ENCODE measurements at regions not wholly inside any gene's neighbourhood (a gene's known extent, or its start where the extent isn't known, plus 50 kb on each side); places are given as distances from the start of the nearest gene placed in this dataset.

DNA sequence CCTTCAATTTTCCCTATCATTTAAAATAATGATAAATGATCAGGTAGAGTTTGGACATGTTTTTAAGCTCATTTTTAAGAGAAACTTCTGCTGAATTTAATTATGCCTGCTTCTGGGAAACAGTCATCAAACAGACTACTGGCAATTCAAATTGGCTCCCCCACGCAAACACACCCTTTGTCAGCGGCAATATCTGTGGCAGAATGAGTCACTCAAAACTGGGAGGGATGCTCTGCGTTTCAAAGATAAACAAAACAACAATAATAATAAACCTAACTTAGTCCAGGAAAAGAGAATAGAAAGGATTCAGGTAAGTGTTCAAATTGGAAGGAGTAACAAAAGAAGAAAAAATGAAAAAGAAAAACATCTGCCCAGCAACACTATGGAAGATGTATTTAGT lies 108.1 kb upstream of the ERCC4 start:
- H3K36me3 Mint-ChIP-seq, result no peaks in the 10 kb centered on the region
- 95% methylated on average over 2 of the region's 3 CpGs for WGBS (ENCODE audit: insufficient coverage)
- Histone ChIP-seq H3K4me1 (ENCODE audit: control insufficient read depth, insufficient read depth, low read length) (no peaks in the 10 kb centered on the region), H3K27me3 (ENCODE audit: control insufficient read depth, insufficient read depth, low read length) (no peaks in the 10 kb centered on the region), H3K9me3 (ENCODE audit: control insufficient read depth, insufficient read depth, low read length) (no peaks in the 10 kb centered on the region), H3K4me3 (ENCODE audit: low read length) (no peak overlapping the region), H3K27ac (ENCODE audit: low read length) (no peak overlapping the region), H3K36me3 (ENCODE audit: control insufficient read depth, insufficient read depth, low read length) (no peaks in the 10 kb centered on the region)
- H3K4me3 Mint-ChIP-seq, result no peak overlapping the region
- TF ChIP-seq, protein P1, sequence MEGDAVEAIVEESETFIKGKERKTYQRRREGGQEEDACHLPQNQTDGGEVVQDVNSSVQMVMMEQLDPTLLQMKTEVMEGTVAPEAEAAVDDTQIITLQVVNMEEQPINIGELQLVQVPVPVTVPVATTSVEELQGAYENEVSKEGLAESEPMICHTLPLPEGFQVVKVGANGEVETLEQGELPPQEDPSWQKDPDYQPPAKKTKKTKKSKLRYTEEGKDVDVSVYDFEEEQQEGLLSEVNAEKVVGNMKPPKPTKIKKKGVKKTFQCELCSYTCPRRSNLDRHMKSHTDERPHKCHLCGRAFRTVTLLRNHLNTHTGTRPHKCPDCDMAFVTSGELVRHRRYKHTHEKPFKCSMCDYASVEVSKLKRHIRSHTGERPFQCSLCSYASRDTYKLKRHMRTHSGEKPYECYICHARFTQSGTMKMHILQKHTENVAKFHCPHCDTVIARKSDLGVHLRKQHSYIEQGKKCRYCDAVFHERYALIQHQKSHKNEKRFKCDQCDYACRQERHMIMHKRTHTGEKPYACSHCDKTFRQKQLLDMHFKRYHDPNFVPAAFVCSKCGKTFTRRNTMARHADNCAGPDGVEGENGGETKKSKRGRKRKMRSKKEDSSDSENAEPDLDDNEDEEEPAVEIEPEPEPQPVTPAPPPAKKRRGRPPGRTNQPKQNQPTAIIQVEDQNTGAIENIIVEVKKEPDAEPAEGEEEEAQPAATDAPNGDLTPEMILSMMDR (IDR thresholded peaks at IDR 0.05), result no peak
- no peaks in the 10 kb centered on the region for H3K9me3 Mint-ChIP-seq
- H3K4me1 Mint-ChIP-seq, result no peaks in the 10 kb centered on the region
- no peak for DNase-seq
- no peak for ATAC-seq
- H3K27me3 Mint-ChIP-seq (ENCODE audit: low read depth in 2 of 2), result peaks cover 0 to 1% of the 10 kb centered on the region in 2 donors
- intact Hi-C loops (cut with micrococcal nuclease), result no loop called here
- no peak overlapping the region for H3K27ac Mint-ChIP-seq

- no peaks in the 10 kb centered on the region for H3K36me3 Mint-ChIP-seq
- Histone ChIP-seq H3K9me3 (ENCODE audit: control insufficient read depth, insufficient read depth, low read length) (no peaks in the 10 kb centered on the region), H3K4me1 (ENCODE audit: control insufficient read depth, insufficient read depth, low read length) (no peaks in the 10 kb centered on the region), H3K36me3 (ENCODE audit: control insufficient read depth, insufficient read depth, low read length) (no peaks in the 10 kb centered on the region), H3K27me3 (ENCODE audit: control insufficient read depth, insufficient read depth, low read length) (no peaks in the 10 kb centered on the region), H3K4me3 (ENCODE audit: low read length) (no peak overlapping the region), H3K27ac (ENCODE audit: low read length) (no peak overlapping the region)
- no peak for ATAC-seq
- H3K4me3 Mint-ChIP-seq, result no peak overlapping the region
- no peak overlapping the region for H3K27ac Mint-ChIP-seq
- H3K4me1 Mint-ChIP-seq, result no peaks in the 10 kb centered on the region
- intact Hi-C loops (cut with micrococcal nuclease), result no loop called here
- DNase-seq, result no peak
- H3K27me3 Mint-ChIP-seq (ENCODE audit: low read depth in 2 of 2), result peaks cover 0 to 10% of the 10 kb centered on the region in 2 donors
- H3K9me3 Mint-ChIP-seq, result no peaks in the 10 kb centered on the region
- TF ChIP-seq, protein P1 (IDR thresholded peaks at IDR 0.05), result no peak
Observed at GRCh38 chr16:13816701-13817100, 103.3 kb upstream of the ERCC4 start.

- no peak overlapping the region for H3K4me3 ChIP-seq (ENCODE audit: low read length)
- no peaks in the 10 kb centered on the region for H3K4me1 ChIP-seq (ENCODE audit: control insufficient read depth, insufficient read depth, low read length)
- Mint-ChIP-seq H3K4me3 (no peak overlapping the region), H3K4me1 (no peaks in the 10 kb centered on the region), H3K9me3 (peaks cover 2 to 3% of the 10 kb centered on the region in 2 donors), H3K27ac (no peak overlapping the region), H3K27me3 (ENCODE audit: low read depth in 2 of 2) (peaks cover 0 to 7% of the 10 kb centered on the region in 2 donors), H3K36me3 (no peaks in the 10 kb centered on the region)
- H3K27ac ChIP-seq (ENCODE audit: low read length), result no peak overlapping the region
- TF ChIP-seq, protein P1 (IDR thresholded peaks at IDR 0.05), result no peak
- H3K36me3 ChIP-seq (ENCODE audit: control insufficient read depth, insufficient read depth, low read length), result no peaks in the 10 kb centered on the region
- no peak for DNase-seq
- 91% methylated on average over 6 of the region's 6 CpGs for WGBS (ENCODE audit: insufficient coverage)
- no peak for ATAC-seq
- no peaks in the 10 kb centered on the region for H3K9me3 ChIP-seq (ENCODE audit: control insufficient read depth, insufficient read depth, low read length)
- no peaks in the 10 kb centered on the region for H3K27me3 ChIP-seq (ENCODE audit: control insufficient read depth, insufficient read depth, low read length)
- intact Hi-C loops (cut with micrococcal nuclease), result no loop called here
Observed at GRCh38 chr16:13823501-13823900, 96.5 kb upstream of the ERCC4 start.

GRCh38 chr16:13829697-13830299 lies 90.2 kb upstream of the ERCC4 start:
- Histone ChIP-seq H3K4me3 (ENCODE audit: low read length) (no peak overlapping the region), H3K27ac (ENCODE audit: low read length) (no peak overlapping the region), H3K36me3 (ENCODE audit: control insufficient read depth, insufficient read depth, low read length) (no peaks in the 10 kb centered on the region), H3K27me3 (ENCODE audit: control insufficient read depth, insufficient read depth, low read length) (no peaks in the 10 kb centered on the region), H3K4me1 (ENCODE audit: control insufficient read depth, insufficient read depth, low read length) (no peaks in the 10 kb centered on the region), H3K9me3 (ENCODE audit: control insufficient read depth, insufficient read depth, low read length) (no peaks in the 10 kb centered on the region)
- DNase-seq (no peak), ATAC-seq (no peak)
- Mint-ChIP-seq H3K4me3 (no peak overlapping the region), H3K4me1 (no peaks in the 10 kb centered on the region), H3K27me3 (ENCODE audit: low read depth in 2 of 2) (peaks cover 0 to 17% of the 10 kb centered on the region in 2 donors), H3K9me3 (peaks cover 0 to 2% of the 10 kb centered on the region in 2 donors), H3K27ac (no peak overlapping the region), H3K36me3 (no peaks in the 10 kb centered on the region)
- TF ChIP-seq, protein P1 (IDR thresholded peaks at IDR 0.05), result no peak
- 78% methylated on average over 6 of the region's 7 CpGs for WGBS (ENCODE audit: insufficient coverage)
- intact Hi-C loops (cut with micrococcal nuclease), result no loop called here

Measured in natural killer cell (primary cell).